ENCODE measurements at regions not wholly inside any gene's neighbourhood (a gene's known extent, or its start where the extent isn't known, plus 50 kb on each side); places are given as distances from the start of the nearest gene placed in this dataset.

- TF ChIP-seq POLR2A (IDR thresholded peaks at IDR 0.05) (no peak), EP300 (IDR thresholded peaks at IDR 0.05) (no peak), POLR2AphosphoS5 (IDR thresholded peaks at IDR 0.05) (no peak)
- TF ChIP-seq, protein P1, sequence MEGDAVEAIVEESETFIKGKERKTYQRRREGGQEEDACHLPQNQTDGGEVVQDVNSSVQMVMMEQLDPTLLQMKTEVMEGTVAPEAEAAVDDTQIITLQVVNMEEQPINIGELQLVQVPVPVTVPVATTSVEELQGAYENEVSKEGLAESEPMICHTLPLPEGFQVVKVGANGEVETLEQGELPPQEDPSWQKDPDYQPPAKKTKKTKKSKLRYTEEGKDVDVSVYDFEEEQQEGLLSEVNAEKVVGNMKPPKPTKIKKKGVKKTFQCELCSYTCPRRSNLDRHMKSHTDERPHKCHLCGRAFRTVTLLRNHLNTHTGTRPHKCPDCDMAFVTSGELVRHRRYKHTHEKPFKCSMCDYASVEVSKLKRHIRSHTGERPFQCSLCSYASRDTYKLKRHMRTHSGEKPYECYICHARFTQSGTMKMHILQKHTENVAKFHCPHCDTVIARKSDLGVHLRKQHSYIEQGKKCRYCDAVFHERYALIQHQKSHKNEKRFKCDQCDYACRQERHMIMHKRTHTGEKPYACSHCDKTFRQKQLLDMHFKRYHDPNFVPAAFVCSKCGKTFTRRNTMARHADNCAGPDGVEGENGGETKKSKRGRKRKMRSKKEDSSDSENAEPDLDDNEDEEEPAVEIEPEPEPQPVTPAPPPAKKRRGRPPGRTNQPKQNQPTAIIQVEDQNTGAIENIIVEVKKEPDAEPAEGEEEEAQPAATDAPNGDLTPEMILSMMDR (IDR thresholded peaks at IDR 0.05), result no peak
These were observed 715.1 kb downstream of the CDH11 start for GRCh38 chr16:64406770-64407181.
